GM11168 (cell line): ENCODE measurements at regions not wholly inside any gene's neighbourhood (a gene's known extent, or its start where the extent isn't known, plus 50 kb on each side); places are given as distances from the start of the nearest gene placed in this dataset.

Experiments used
- in situ Hi-C: fragments of 300-500 bp; cut with MboI; formaldehyde crosslinking; loops from one replicate; pipeline ENCODE4 v1.12.0; 2022; ENCODE audit warnings: low sequenced_read_pairs; ENCODE audit not compliant: unreplicated experiment

DNA sequence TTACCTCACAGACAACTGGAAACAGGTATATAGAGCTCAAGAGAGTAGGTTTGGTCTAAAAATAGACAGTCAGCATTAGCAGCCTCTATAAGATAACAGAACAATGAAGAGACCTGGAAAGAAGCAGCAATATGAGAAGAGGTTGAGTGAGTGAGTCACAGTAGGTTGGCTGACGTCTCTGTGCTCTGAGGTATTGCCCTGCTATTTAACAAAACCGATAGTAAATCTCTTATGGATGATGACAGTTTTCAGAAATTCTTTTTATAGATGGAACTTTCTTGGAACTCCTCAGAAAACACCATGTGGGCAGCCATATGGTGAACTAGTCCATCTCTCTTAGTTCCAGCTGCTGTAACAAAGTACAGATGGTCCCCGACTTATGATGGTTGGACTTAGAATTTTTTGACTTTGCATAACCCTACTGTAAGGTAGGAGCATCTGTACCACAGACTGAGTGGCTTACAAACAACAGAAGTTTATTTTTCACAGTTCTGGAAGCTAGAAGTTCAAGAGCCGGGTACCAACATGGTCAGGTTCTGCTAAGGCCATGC, 123.5 kb downstream of the MBD2 start:
- in situ Hi-C loops, result loop anchor here (25.0 kb wide), 1 partner anchor 539 kb away; no protein-coding TSS in a partner anchor

DNA sequence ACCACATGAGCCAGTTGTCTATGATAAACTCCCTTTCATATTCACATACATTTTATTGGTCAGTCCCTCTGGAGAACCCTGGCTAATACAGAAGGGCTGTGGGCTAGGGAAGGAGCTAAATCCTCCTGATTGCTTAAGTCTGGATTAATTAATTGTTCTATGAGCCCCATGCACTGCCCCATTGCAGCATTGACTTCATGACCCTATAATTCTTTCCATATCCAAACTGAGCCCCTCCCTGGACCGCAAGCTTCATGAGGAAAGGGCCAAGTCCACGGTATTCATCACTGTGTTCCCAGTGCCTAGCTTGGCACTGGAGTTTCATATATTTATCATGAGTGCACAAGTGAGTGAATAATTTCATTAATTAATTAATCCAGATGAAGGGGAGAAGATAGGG, 124.0 kb downstream of the MBD2 start:
- in situ Hi-C loops, result loop anchor here (25.0 kb wide), 1 partner anchor 538 kb away; no protein-coding TSS in a partner anchor

DNA sequence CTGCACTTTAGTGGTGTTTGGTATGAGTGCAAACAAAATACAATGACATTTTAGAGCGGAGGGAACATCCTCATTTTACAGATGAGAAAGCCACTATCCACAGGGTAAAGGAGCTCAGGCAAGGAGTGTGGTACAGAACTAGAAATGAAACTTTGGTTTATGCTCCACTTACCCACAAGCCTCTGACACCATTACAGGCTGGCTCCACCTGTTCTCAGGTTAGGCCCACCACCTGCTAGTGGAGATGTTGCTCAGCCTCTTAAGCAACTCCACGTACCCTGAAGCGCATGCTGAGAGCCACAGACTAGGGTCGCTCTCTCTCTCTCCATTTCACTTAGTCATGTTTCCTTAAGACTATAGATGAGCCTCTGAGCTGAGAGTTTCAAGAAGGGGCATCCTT, 130.0 kb downstream of the MBD2 start:
- in situ Hi-C loops, result no loop called here

DNA sequence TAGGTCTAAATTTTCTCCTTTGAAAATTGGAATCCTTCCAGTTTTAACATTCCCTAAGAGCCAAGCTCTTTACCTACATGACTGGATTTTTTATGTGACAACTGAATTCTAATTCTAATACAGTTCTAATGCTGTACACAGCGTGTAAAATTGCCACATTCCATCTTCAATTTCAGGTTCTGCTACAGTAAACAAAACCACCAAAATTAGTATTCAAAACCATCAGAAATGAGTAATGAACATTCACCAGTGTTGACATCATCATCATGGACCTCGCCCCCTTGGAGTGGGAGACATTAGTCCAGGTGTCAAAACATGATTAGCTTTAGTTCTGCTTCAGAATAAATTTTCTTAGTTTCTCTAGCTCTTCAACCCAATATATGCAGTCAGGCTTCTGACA, 133.6 kb downstream of the MBD2 start:
- in situ Hi-C loops, result no loop called here

DNA sequence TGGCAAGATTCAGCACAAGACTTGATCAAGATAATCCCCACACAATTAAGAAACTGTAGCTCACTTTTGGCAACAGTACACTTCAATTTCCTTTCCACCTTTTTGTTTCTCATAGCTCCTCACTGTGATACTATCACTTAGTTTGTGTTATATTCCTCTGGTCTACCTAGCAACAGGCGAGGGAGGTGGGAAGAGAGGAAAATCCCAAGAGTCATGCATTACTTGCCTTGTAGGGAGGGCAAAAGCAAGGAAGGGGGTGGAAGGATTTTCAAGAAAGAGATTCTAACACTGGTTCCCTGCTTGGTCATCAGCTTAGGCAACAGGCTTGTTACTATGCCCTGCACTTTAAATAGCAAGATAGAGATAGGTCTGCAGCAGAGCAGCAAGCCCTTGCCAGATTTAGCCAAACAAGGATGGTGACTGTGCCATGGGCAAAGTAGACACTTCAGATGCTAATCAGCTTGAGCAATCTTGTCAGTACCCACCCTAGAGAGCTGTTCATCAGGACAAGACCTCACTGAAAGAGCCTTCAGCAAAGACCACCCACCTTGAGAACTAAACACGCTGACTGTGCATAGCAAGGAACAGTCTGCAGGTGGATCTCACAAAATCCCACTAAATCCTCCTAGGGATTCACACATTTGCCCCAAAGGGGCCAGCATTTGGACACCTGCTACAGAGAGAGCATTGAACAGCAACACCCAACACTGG, 134.6 kb downstream of the MBD2 start:
- in situ Hi-C loops, result no loop called here

DNA sequence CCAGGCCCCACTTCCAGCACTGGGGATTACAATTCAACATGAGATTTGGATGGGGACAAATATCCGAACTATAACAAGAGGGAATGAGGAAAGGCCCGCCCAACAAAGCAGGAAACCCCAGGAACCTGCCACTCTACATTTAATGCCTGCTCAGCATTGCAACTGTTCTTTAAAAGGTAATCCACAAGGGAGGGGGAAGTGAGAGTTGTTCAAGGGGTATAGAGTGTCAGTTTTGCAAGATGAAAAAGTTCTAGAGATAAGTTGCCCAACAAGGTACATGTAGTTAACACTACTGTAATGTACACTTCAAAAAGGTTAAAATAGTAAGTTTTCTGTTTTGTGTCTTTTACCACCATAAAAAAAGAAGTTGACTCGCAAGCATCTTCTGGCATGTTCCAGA, 137.6 kb downstream of the MBD2 start:
- in situ Hi-C loops, result no loop called here

DNA sequence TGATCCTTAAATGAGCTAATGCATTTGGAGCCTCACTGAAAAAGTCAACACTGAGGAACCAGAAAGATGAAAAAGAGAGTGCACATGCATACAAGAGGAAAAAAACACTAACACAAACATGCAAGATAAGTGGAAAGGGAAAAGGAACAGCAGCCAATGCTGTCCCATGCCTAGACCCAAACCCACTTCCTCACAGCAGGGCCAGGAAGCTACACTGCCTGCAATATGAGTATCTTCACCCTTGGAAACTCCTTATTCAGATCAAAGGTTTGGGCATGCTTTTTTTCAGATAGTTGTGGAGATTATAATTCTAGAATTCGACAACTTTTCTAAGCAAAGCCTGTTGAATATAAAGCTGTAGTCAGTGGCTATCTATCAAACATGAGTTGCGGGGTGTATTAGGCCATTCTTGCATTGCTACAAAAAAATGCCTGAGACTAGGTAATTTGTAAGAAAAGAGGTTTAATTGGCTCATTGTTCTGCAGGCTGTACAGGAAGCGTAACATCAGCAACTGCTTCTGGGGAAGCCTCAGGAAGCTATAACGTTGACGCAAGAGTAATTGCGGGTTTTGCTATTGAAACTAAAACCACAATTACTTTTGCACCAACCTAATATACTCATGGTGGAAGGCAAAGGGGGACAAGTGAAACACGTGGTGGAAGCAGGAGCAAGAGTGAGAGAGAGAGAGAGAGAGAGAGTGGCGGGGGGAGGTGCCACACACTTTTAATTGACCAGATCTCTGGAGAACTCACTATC, 138.2 kb downstream of the MBD2 start:
- in situ Hi-C loops, result no loop called here

DNA sequence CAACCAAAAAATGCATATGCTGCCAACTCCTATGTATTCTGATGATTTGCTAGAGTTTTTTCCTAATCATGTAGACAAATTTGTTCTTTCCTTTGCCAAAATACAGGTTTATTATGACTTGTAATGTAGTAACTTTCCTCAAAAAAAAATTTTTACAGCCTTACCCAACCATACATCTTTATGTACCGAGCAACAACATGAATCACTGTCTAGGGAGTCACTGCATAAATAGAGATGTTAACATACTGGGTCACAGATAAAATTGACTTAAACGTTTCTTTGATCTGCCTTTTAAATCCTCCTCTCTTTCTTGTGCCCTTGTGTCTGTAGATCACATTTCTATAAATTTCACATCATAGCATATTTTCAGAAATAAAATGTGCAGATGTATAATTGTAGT, 143.6 kb downstream of the MBD2 start:
- in situ Hi-C loops, result no loop called here

DNA sequence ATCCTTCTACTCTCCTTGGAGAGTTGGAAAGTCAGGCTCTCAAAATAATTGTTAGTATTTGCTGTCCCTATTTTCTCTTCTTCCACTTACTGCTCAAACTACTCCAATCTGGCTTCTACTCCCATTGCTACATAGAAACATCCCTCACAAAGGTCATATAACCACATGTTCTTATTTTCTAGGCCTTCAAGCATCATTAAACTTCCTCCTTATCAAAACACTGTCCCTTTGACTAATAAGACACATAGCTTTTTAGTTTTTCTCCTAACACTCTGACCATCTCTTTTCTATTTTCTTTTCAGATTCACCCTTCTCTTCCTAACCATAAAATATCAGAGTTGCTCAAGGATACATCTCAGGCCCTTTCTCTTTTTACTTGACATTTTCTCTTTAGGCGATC, 148.3 kb downstream of the MBD2 start:
- in situ Hi-C loops, result no loop called here

DNA sequence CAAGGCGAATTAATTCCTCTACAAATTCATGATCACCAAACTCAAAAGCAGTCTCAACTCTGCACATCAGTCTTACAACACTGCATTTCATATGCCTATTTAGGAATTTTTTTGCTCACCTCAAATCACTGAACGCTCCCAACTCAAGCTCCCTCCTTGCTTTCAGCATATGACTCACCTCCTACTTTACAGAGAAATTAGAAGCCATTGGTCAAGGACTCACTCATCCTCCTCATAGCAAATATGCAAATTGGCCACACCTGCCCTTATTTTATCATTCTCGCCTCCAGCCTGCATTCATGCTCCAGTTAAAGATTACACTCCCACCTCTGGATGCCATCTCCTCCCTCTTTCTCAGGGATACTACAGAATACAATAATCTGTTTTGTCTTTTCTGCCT, 148.8 kb downstream of the MBD2 start:
- in situ Hi-C loops, result no loop called here

DNA sequence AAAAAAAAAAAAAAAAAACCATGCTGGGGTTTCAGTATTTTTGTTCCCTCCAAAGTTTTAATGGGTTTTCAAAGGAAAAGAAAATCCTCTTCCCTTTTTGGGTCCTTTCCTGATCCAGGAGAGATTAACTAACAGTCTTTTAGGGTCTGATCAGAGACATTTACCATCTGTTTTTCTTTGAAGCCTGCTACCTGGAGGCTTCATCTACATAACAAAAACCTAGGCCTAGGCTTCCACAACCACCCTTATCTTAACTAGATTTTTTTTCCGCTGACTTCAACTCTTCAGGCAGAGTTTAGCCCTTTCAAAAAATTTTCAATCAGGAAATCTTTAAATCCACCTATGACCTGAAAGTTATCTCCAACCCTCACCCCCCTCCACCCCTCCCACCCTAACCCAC, 154.7 kb downstream of the MBD2 start:
- in situ Hi-C loops, result no loop called here

DNA sequence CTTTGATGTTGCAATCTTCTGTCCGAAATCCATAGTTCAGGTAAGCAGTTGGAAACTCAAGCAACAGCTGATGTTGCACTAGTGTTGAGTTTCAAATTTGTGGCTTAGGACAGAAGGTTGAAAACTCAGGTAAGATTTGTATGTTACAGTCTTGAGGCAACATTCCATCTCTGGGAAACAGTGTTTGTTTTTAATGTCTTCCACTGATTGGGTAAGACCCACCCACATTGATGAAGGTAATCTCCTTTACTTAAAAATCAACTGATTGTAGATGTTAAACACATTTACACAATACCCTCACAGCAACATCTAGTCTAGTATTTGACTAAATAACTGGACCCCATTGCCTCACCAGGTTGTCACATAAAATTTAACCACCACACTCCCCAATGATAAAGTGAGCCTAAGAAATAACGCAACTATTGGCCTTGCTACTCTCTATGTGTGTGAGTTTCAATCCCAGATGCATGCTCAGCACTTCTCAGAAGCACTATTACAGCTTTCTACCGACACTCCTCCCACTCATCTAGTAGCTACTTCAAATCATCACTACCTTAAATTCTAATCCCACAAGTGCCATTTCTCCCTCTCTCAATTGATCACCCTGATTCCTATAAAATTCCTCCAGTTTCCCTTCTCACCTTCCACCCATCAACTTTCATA, 164.0 kb downstream of the MBD2 start:
- in situ Hi-C loops, result no loop called here

DNA sequence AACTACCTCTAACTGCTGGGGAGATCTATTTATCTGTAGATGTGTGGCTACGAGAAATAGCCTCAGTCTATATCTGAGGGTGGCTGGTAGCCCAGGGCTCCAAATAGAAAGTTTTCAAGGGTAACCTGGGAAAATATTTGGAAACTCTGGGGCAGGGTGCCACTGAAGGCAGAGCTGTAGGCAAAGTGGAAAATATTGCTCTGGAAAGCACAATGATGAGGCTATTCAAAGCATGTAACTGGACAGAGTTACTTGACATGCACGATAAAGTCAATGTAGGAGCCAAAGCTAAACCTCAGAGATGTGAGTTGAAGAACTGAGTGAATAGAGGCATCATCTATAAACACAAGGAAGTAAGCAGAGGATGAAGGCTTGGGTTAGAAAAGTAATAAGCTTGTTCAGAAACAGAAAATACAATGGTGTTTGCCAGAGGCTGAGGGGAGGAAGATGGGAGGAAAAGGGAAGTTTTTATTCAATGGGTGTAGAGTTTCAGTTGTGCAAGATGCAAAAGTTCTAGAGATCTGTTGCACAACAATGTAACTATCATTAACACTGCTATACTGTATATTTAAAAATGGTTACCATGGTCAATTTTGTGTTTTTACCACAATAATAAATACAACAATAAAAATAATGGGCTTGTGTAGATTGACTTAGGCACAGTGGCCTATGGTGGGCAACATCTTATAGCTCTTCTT, 171.6 kb downstream of the MBD2 start:
- in situ Hi-C loops, result no loop called here

DNA sequence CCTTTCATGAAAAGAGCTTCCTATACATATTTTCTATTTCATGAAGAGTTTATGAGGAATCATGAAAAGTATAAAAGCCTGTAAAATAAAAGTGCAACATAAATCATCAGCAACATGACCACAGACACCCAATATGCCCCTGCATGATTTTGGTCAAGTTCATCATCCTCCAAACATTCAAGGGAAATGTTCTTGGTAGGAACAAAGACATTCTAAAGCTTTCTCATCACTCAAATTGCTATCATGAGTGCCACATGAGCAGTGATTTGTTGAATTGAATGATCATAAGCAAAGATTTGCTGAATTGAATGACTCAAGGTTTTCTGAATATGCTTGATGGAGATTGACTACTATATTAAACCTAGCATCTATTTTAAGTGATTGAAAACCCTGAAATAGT, 172.2 kb downstream of the MBD2 start:
- in situ Hi-C loops, result no loop called here

DNA sequence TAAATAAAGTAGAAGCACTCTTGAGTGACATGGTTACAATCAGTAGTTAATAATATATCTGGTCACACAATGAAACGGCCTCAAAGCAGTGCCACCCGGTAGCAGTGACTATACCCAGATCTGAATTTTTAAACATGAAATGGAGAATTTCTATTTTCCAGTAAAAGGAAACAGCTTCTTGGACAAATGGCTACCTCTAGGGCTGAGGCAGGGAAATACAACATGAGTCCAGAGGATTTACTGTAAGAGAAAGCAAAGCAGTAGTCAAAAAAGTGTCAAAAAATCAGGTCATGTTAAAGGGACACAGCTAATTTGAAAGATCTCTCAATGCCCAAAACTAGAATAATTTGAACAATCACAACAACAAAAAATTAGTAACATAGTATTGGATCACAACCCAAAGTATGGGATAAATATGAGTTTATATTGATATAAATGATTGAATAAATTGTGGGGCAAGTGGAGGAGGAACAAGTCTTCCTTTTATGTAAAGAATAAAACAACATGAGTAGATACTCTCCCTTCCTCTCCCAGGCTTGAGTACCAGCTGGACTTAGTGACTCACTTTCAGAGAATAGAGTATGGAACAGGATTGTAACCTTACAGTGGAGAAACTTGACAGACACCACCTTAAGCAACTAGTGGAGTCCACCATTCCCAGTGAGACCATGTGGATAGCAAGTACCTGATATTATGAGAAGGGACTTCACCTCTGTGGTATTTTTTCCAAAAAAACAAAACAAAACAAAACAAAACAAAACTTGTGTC, 180.8 kb downstream of the MBD2 start:
- in situ Hi-C loops, result no loop called here

DNA sequence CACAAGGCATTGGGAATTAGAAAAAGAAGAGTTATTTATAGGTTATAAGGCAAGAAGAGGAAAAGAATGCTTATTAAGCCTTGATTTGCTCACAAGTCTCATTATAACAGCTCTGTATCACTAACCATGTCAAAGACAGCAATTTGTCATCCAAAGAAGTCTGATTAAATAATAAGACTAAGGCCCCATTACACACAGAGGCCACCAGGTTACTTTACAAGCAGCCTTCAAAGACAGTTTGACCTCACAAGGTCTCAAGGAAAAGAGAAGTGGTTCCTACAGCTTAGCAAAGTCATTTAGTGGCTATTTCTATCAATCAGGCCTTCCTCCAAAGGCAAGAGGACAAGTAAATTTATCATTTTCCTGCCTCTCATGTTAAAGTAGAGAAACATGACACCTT, 188.5 kb downstream of the MBD2 start:
- in situ Hi-C loops, result no loop called here

DNA sequence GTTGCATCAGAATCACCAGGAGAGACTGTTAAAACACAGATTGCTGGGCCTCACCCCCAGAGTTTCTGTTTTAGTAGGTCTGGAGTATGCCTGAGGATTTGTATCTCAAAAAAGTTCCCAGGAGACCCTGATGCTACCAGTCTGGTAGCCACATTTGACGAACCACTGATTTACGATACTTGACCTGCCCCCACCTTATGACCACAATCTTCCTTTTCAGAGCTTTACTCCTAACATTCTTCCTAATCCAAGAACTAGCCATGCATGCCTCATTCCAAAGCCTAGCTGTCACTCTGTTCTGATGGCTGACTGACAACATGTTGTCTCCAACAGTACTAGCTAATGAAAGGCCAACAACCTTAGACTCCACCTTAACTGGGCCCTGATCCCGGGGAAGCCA, 191.4 kb downstream of the MBD2 start:
- in situ Hi-C loops, result no loop called here

DNA sequence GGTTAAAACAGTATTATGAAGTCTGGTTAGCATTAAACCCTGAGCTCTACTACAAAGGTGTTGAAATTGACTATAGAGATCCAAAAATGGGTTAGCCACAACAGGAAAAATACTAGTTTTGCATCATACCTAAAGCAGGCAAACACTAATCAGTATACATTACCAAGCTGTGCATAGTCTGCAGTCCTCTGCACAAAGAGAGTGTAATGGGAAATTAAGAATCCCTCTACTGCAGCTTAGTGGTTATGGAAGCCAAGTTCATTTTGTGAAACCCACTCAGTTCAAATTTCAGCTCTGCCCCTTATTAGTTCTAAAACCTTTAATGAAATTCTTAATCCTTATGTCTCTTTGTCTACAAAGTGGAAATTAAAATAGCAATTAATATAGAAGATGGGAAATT, 192.1 kb downstream of the MBD2 start:
- in situ Hi-C loops, result no loop called here

DNA sequence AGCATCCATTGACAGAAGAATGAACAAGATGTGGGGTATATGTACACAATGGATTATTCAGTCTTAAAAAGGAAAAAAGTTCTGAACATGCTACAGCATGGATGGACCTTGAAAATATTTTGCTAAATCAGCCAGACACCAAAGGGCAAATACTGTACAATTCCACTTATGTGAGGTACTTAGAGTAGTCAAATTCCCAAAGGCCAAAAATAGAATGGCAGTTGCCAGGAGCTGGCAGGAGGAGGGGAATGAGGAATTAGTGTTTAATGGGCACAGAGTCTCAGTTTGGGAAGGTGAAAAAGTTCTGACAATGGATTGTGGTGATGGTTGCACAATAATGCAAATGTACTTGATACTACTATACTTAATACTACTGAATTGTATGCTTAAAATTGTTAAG, 193.2 kb downstream of the MBD2 start:
- in situ Hi-C loops, result no loop called here

DNA sequence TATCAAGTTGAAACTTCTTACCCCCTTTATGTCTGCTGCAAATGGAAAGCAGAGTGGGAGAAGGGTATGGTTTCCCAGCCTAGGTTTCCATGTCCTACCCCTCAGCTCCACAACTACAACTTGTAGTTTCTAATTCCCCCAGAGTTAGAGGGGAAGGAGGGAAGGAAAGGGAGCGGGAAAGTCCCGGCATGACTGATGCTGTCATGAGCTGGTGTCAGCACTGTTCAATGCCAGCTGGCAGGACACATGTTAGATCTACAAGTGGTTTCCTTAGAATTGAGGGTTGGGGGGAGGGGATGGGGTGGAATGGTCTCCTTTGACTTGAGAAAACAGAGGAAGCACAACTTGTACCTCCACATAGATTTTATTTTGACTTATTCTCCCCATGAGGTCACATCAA, 194.0 kb downstream of the MBD2 start:
- in situ Hi-C loops, result no loop called here
